BJ (cell line): ENCODE measurements at regions not wholly inside any gene's neighbourhood (a gene's known extent, or its start where the extent isn't known, plus 50 kb on each side); places are given as distances from the start of the nearest gene placed in this dataset.

ENCODE experiments used
- CTCF ChIA-PET: fragments of 350-600 bp; formaldehyde crosslinking; extraction: SDS; loops from one replicate; lab custom pipeline; 2021; ENCODE audit warnings: antibody characterized with exemption, inconsistent platforms; lab: Yijun Ruan, JAX
- POLR2A ChIA-PET: fragments of 300-600 bp; sonication (Branson Sonifier 250); formaldehyde crosslinking; extraction: SDS; loops from one replicate; lab custom pipeline; 2021; ENCODE audit warnings: antibody characterized with exemption; lab: Charles Lee
- DNase-seq: peaks from one replicate; pipeline ENCODE4 v3.0.0-alpha.2; 2011; ENCODE audit warnings: low read depth
- H3K27me3 ChIP-seq: 2 replicates; pipeline ENCODE4 v1.6.0; 2011; ENCODE audit warnings: low read length; ENCODE audit not compliant: control insufficient read depth, insufficient read depth
- H3K36me3 ChIP-seq: 2 replicates; pipeline ENCODE4 v1.5.1; 2011; ENCODE audit warnings: low read length; ENCODE audit not compliant: control insufficient read depth, insufficient read depth
- H3K4me3 ChIP-seq: 2 replicates; pipeline ENCODE4 v1.5.1; 2011; ENCODE audit warnings: low read depth, mild to moderate bottlenecking, control low read depth, low read length
- CTCF ChIP-seq: IDR thresholded peaks from 2 replicates; pipeline ENCODE4 v1.5.1; 2011; ENCODE audit warnings: low read depth, mild to moderate bottlenecking, control low read depth, inconsistent platforms, low read length, moderate library complexity; ENCODE audit not compliant: insufficient read depth

- no peaks in the 10 kb centered on the region; the same call in 1 of the 2 replicates for H3K27me3 ChIP-seq
- no peaks in the 10 kb centered on the region for H3K36me3 ChIP-seq
- H3K4me3 ChIP-seq = no peak overlapping the region
- no peak for TF ChIP-seq CTCF
- ChIA-PET CTCF (interaction anchor here (0.6 to 5.7 kb wide), 20 partner anchors 9 to 1210 kb away, joined by 3 to 74 read pairs (median 6); no protein-coding TSS in a partner anchor), POLR2A (interaction anchor here (0.7 kb wide), 1 partner anchor 386 kb away, joined by 3 read pairs; no protein-coding TSS in a partner anchor)
- no peak for DNase-seq
These were observed 91.5 kb upstream of the PROK2 start for GRCh38 chr3:71876135-71877105.

- TF ChIP-seq CTCF = peak; percentile 92
- no peak overlapping the region for H3K4me3 ChIP-seq
- no peaks in the 10 kb centered on the region; the same call in 1 of the 2 replicates for H3K27me3 ChIP-seq
- ChIA-PET CTCF (interaction anchor here (0.7 to 5.7 kb wide), 24 partner anchors 10 to 1211 kb away, joined by 3 to 74 read pairs (median 4); no protein-coding TSS in a partner anchor), POLR2A (interaction anchor here (0.6 to 0.7 kb wide), 2 partner anchors 387 to 466 kb away, joined by 3 to 4 read pairs; no protein-coding TSS in a partner anchor)
- no peaks in the 10 kb centered on the region for H3K36me3 ChIP-seq
- no peak for DNase-seq
These were observed 90.6 kb upstream of the PROK2 start for GRCh38 chr3:71875461-71875947.

- Histone ChIP-seq H3K27me3 (no peaks in the 10 kb centered on the region; the same call in 1 of the 2 replicates), H3K4me3 (no peak overlapping the region), H3K36me3 (no peaks in the 10 kb centered on the region)
- no peak for TF ChIP-seq CTCF
- no peak for DNase-seq
- CTCF ChIA-PET = interaction anchor here (0.8 to 5.7 kb wide), 15 partner anchors 10 to 1212 kb away, joined by 3 to 74 read pairs (median 7); no protein-coding TSS in a partner anchor
- POLR2A ChIA-PET = no interaction called here
These were observed 89.7 kb upstream of the PROK2 start for GRCh38 chr3:71874618-71875017.

GRCh38 chr3:71873093-71873611 is 88.2 kb upstream of the PROK2 start:
- no peaks in the 10 kb centered on the region; the same call in 1 of the 2 replicates for H3K27me3 ChIP-seq
- DNase-seq = no peak
- H3K36me3 ChIP-seq = no peaks in the 10 kb centered on the region
- H3K4me3 ChIP-seq = no peak overlapping the region
- ChIA-PET POLR2A (interaction anchor here (0.6 kb wide), 1 partner anchor 321 kb away, joined by 3 read pairs; no protein-coding TSS in a partner anchor), CTCF (interaction anchor here (0.9 to 5.7 kb wide), 4 partner anchors 82 to 948 kb away, joined by 3 to 74 read pairs (median 14); no protein-coding TSS in a partner anchor)
- TF ChIP-seq CTCF = no peak
